Spleen (tissue), 11 donors: ENCODE measurements at regions not wholly inside any gene's neighbourhood (a gene's known extent, or its start where the extent isn't known, plus 50 kb on each side); places are given as distances from the start of the nearest gene placed in this dataset.

Experiments used
- DNase-seq: peaks from one replicate; pipeline ENCODE4 v3.0.0-alpha.2; 2020
- H3K27ac ChIP-seq, 8 donors: fragments of 200-600 bp; sonication (generic) in 7 of 8; 1 replicate in 4 of 8; 2 replicates in 4 of 8; pipeline versions ENCODE4 v1.5.0 to v1.8.0; 2016 to 2021; ENCODE audit warnings: inconsistent platforms in 4 of 8, mild to moderate bottlenecking in 4 of 8, moderate library complexity in 1 of 8
- H3K27me3 ChIP-seq, 7 donors: fragments of 200-600 bp; sonication (generic) in 6 of 7; replicated peaks in 1 of 7; 1 replicate in 4 of 7; 2 replicates in 3 of 7; pipeline versions ENCODE4 v1.5.0 to v1.8.0; 2016 to 2021; ENCODE audit warnings: inconsistent platforms in 3 of 7, mild to moderate bottlenecking in 1 of 7
- H3K36me3 ChIP-seq, 6 donors: fragments of 200-600 bp; sonication (generic) in 5 of 6; 1 replicate in 4 of 6; 2 replicates in 2 of 6; pipeline versions ENCODE4 v1.5.0 to v1.8.0; 2016 to 2021; ENCODE audit warnings: inconsistent platforms in 2 of 6
- H3K4me1 ChIP-seq, 6 donors: fragments of 200-600 bp; sonication (generic) in 5 of 6; 1 replicate in 3 of 6; 2 replicates in 3 of 6; pipeline versions ENCODE4 v1.5.0 to v1.8.0; 2016 to 2021; ENCODE audit warnings: inconsistent platforms in 3 of 6
- H3K4me3 ChIP-seq, 8 donors: fragments of 200-600 bp; sonication (generic) in 7 of 8; 1 replicate in 4 of 8; 2 replicates in 4 of 8; pipeline versions ENCODE4 v1.5.0 to v1.8.0; 2016 to 2021; ENCODE audit warnings: inconsistent platforms in 4 of 8, mild to moderate bottlenecking in 4 of 8, moderate library complexity in 2 of 8
- H3K9me3 ChIP-seq, 8 donors: fragments of 200-600 bp; sonication (generic) in 7 of 8; 1 replicate in 4 of 8; 2 replicates in 4 of 8; pipeline versions ENCODE4 v1.5.0 to v1.8.0; 2016 to 2021; ENCODE audit warnings: inconsistent platforms in 4 of 8
- POLR2A ChIP-seq, 3 donors: fragments of 450-650 bp; IDR thresholded peaks; one replicate each; pipeline ENCODE4 v1.5.1; 2017; ENCODE audit warnings: antibody characterized with exemption in 3 of 3, mild to moderate bottlenecking in 1 of 3
- POLR2AphosphoS5 ChIP-seq, 3 donors: sonication (generic); formaldehyde crosslinking; IDR thresholded peaks; one replicate each; pipeline ENCODE4 v1.5.1; 2017; ENCODE audit warnings: antibody characterized with exemption in 3 of 3
- WGBS, 5 donors: extraction: QIAGEN DNeasy Blood & Tissue Kit in 3 of 5; methylation state at CpG; one replicate each; pipeline versions ENCODE4 v1.1.5 to v1.1.7; 2013 to 2018; 5-methylcytosine and 5-hydroxymethylcytosine counted together
- intact Hi-C: fragments of 100-400 bp; cut with DNase I; formaldehyde crosslinking; loops from one replicate; pipeline ENCODE4 v1.15.0; 2023; ENCODE audit warnings: low total_unique reads
- TF ChIP-seq, protein P1 (sequence below), 11 experiments: fragments of 200-600 bp in 7 of 11; fragments of 450-650 bp in 4 of 11; sonication (generic) in 4 of 11; IDR thresholded peaks in 8 of 11; conservative IDR thresholded peaks in 3 of 11; 1 replicate in 7 of 11; 2 replicates in 4 of 11; pipeline versions ENCODE4 v1.4.0 to v1.8.0; 2016 to 2021; ENCODE audit warnings: antibody characterized with exemption in 11 of 11, inconsistent platforms in 4 of 11, mild to moderate bottlenecking in 1 of 11
- donor health status: healthy with polysubstance abuse.
- donor health status: DM: no; HTN: no; CAD: no; lungs with moderate emphysema.
- donor health status: DM: no; HTN: no; CAD: no.
- donor health status: Bipolar disorder and iron deficiency.
- donor health status: healthy.
- donor health status: DM: no; HTN: no; CAD: no.
- donor health status: DM: yes; HTN: yes; CAD: no.

- 77 to 88% (median 80%) methylated on average over 4 of the region's 4 CpGs for WGBS, 5 donors
- Histone ChIP-seq H3K9me3 (peaks cover 0 to 3% (median 0%) of the 10 kb centered on the region in 8 donors), H3K27ac (no peak overlapping the region), H3K36me3 (no peaks in the 10 kb centered on the region), H3K27me3 (no peaks in the 10 kb centered on the region), H3K4me3 (no peak overlapping the region), H3K4me1 (no peaks in the 10 kb centered on the region)
- TF ChIP-seq POLR2A (IDR thresholded peaks at IDR 0.05) (no peak), POLR2AphosphoS5 (IDR thresholded peaks at IDR 0.05) (no peak)
- TF ChIP-seq, protein P1, sequence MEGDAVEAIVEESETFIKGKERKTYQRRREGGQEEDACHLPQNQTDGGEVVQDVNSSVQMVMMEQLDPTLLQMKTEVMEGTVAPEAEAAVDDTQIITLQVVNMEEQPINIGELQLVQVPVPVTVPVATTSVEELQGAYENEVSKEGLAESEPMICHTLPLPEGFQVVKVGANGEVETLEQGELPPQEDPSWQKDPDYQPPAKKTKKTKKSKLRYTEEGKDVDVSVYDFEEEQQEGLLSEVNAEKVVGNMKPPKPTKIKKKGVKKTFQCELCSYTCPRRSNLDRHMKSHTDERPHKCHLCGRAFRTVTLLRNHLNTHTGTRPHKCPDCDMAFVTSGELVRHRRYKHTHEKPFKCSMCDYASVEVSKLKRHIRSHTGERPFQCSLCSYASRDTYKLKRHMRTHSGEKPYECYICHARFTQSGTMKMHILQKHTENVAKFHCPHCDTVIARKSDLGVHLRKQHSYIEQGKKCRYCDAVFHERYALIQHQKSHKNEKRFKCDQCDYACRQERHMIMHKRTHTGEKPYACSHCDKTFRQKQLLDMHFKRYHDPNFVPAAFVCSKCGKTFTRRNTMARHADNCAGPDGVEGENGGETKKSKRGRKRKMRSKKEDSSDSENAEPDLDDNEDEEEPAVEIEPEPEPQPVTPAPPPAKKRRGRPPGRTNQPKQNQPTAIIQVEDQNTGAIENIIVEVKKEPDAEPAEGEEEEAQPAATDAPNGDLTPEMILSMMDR (IDR thresholded peaks at IDR 0.05 in 8 of 11, conservative IDR thresholded peaks at IDR 0.05 in 3 of 11), result no peak
- intact Hi-C loops, result no loop called here
- DNase-seq, result no peak
Observed at GRCh38 chr1:72845381-72845780, 563.0 kb upstream of the NEGR1 start.

GRCh38 chr1:72837781-72838180 lies 555.4 kb upstream of the NEGR1 start:
- DNase-seq, result no peak
- intact Hi-C loops, result no loop called here

DNA sequence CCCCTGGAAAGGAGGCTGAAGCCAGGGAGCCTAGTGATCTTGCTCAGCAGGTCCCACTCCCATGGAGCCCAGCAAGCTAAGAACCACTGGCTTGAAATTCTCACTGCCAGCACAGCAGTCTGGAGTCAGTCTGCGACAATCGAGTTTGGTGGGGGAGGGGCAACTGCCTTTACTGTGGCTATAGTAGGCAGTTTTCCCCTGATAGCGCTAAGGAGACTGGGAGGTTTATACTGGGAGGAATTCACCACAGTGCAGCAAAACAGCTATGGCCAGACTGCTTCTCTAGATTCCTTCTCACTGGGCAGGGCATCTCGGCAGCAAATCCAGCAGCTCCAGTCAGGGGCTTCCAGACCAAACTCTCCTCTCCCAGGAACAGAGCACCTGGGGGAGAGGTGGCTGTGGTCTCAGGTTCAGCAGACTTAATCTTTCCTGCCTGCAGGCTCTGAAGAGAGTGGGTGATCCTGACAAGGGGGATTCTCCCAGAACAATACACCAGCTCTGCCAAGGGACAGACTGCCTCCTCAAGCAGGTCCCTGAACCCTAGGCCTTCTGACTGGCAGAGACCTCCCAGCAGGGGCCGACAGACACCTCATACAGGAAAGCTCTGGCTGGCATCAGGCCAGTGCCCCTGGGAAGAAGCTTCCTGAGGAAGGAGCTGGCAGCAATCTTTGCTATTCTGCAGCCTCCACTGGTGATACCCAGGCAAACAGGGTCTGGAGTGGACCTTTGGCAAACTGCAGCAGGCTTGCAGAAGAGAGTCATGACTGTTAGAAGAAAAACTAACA lies 548.5 kb upstream of the NEGR1 start:
- intact Hi-C loops, result no loop called here
- DNase-seq, result no peak

More at GRCh38 chr1:72837781-72838180, 555.4 kb upstream of the NEGR1 start:
- Histone ChIP-seq H3K9me3 (peaks cover 0 to 43% (median 30%) of the 10 kb centered on the region in 8 donors), H3K27ac (no peak overlapping the region), H3K36me3 (no peaks in the 10 kb centered on the region), H3K4me1 (no peaks in the 10 kb centered on the region), H3K4me3 (no peak overlapping the region), H3K27me3 (no peaks in the 10 kb centered on the region)
- no peak for TF ChIP-seq POLR2A (IDR thresholded peaks at IDR 0.05)
- no peak for TF ChIP-seq POLR2AphosphoS5 (IDR thresholded peaks at IDR 0.05)
- TF ChIP-seq, protein P1 (IDR thresholded peaks at IDR 0.05 in 8 of 11, conservative IDR thresholded peaks at IDR 0.05 in 3 of 11), result no peak

DNA sequence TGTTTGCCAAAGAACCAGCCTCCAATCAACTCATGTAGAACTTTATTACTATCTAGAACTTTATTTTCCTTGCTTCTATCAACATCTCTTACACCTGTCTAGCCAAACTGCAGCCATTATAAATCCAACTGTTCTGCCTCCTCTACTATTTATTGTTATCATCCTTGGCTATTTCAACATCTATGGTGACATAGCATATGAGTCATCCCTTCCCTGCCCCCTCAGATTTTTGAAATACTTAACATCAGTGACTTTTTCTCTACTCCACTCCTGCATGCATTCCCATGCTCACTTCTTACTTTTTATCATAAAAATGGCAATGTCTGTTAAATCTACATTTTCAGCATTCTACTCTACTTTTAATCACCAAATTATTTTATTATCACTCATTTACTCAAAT lies 544.9 kb upstream of the NEGR1 start:
- no peak for TF ChIP-seq POLR2A (IDR thresholded peaks at IDR 0.05)
- no peak for TF ChIP-seq POLR2AphosphoS5 (IDR thresholded peaks at IDR 0.05)
- TF ChIP-seq, protein P1 (IDR thresholded peaks at IDR 0.05 in 8 of 11, conservative IDR thresholded peaks at IDR 0.05 in 3 of 11), result no peak
- intact Hi-C loops, result no loop called here
- Histone ChIP-seq H3K4me1 (no peaks in the 10 kb centered on the region), H3K4me3 (no peak overlapping the region), H3K27ac (no peak overlapping the region), H3K27me3 (no peaks in the 10 kb centered on the region), H3K36me3 (no peaks in the 10 kb centered on the region), H3K9me3 (peaks cover 0 to 36% (median 27%) of the 10 kb centered on the region in 8 donors)
- no peak for DNase-seq

More for the DNA sequence above, 548.5 kb upstream of the NEGR1 start:
- Histone ChIP-seq H3K27ac (no peak overlapping the region), H3K36me3 (no peaks in the 10 kb centered on the region), H3K4me3 (no peak overlapping the region), H3K4me1 (no peaks in the 10 kb centered on the region), H3K27me3 (no peaks in the 10 kb centered on the region), H3K9me3 (peaks cover 0 to 60% (median 33%) of the 10 kb centered on the region in 8 donors)
- WGBS, 5 donors, result 67 to 89% (median 68%) methylated on average over 3 to 5 of the region's 5 CpGs
- TF ChIP-seq POLR2AphosphoS5 (IDR thresholded peaks at IDR 0.05), result no peak
- TF ChIP-seq, protein P1 (IDR thresholded peaks at IDR 0.05 in 8 of 11, conservative IDR thresholded peaks at IDR 0.05 in 3 of 11), result no peak
- no peak for TF ChIP-seq POLR2A (IDR thresholded peaks at IDR 0.05)
